ENCODE measurements at regions not wholly inside any gene's neighbourhood (a gene's known extent, or its start where the extent isn't known, plus 50 kb on each side); places are given as distances from the start of the nearest gene placed in this dataset.

DNA sequence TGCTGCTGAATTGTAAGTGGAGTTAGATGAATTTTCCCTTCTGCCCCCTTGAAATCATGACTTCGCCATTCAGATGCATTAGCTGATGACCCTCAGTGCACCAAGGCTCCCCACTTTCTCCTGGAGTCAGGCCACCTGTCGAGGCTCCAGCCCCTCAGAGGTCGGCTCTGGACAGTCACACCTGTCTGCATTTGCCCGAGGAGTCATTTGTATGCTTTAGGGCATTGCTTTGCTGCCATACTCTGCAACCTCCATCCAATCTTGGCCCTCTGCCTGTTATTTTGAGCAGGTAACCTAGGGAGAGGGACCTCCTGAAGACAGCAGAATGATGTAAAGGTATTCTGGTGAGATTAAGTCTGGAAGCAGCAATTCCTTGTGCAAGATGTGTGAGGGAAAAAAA is 144.8 kb downstream of the MACROH2A1 start:
- no peak overlapping the region for H3K56ac ChIP-seq (ENCODE audit: low read length)
- H4K8ac ChIP-seq (ENCODE audit: low read depth, low read length): no peak overlapping the region
- no peak overlapping the region for H3K23ac ChIP-seq (ENCODE audit: low read length)
- no peak overlapping the region for H2AK5ac ChIP-seq (ENCODE audit: low read length)
- H3K4me3 ChIP-seq (ENCODE audit: low read length): no peak overlapping the region
- no peak overlapping the region for H2BK120ac ChIP-seq (ENCODE audit: low read depth, low read length)
- no peaks in the 10 kb centered on the region for H3K79me2 ChIP-seq (ENCODE audit: control insufficient read depth, insufficient read depth, low read length)
- no peak overlapping the region for H3K27ac ChIP-seq (ENCODE audit: low read depth, low read length)
- H3K4me2 ChIP-seq (ENCODE audit: low read length): no peak overlapping the region
- no peak overlapping the region for H2BK15ac ChIP-seq (replicated peaks; ENCODE audit: low read depth)
- no peak overlapping the region for H2BK5ac ChIP-seq (ENCODE audit: low read length)
- H3K79me1 ChIP-seq (ENCODE audit: low read length): no peaks in the 10 kb centered on the region
- H3K36me3 ChIP-seq (ENCODE audit: control insufficient read depth, insufficient read depth, low read length): no peaks in the 10 kb centered on the region
- no peak overlapping the region for H3K18ac ChIP-seq (ENCODE audit: low read length)
- no peak overlapping the region for H3K4ac ChIP-seq (ENCODE audit: low read depth, low read length)
- no peak for DNase-seq
- H3K9ac ChIP-seq (ENCODE audit: low read length): no peak overlapping the region
- H3K27me3 ChIP-seq (ENCODE audit: insufficient read depth, low read length, poor library complexity): no peaks in the 10 kb centered on the region
- no peak overlapping the region for H4K5ac ChIP-seq (ENCODE audit: low read length)
- H3K4me1 ChIP-seq (ENCODE audit: control insufficient read depth, low read depth, low read length): no peaks in the 10 kb centered on the region
- no CpG with 5 or more reads among the region's 4 CpGs for WGBS (ENCODE audit: extremely low coverage, insufficient coverage, low lambda C conversion rate)

DNA sequence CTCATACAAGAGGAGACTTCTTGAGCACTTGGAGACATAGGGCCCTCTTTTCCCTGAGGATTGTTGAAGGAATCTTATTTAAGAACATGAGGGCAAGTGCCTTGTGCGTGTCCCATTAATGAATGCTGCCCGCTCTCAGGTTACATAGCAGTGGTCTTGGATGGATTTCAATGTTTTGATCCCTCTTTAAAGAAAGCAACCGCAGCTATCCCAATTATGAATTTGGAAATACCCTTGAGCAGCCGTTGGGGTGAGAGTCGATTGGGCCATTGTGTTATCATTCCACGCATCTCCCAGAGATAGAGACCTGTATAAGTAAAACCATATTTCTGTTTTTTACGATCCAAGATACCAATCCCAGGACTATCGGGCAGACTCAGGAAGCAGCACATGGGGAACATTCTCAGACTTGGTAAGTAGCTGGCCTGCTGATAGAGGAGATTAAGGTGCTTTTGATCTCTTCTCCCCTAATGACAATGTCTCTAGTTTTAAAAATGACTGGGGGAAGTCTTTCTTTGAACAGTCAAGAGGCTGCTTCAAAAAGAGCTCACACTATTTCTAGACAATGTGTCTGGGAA is 145.3 kb downstream of the MACROH2A1 start:
- no peak overlapping the region for H2BK5ac ChIP-seq (ENCODE audit: low read length)
- no peak overlapping the region for H3K9ac ChIP-seq (ENCODE audit: low read length)
- DNase-seq: no peak
- no CpG with 5 or more reads among the region's 8 CpGs for WGBS (ENCODE audit: extremely low coverage, insufficient coverage, low lambda C conversion rate)
- no peak overlapping the region for H3K4me2 ChIP-seq (ENCODE audit: low read length)
- H3K27me3 ChIP-seq (ENCODE audit: insufficient read depth, low read length, poor library complexity): no peaks in the 10 kb centered on the region
- no peaks in the 10 kb centered on the region for H3K79me1 ChIP-seq (ENCODE audit: low read length)
- H3K79me2 ChIP-seq (ENCODE audit: control insufficient read depth, insufficient read depth, low read length): no peaks in the 10 kb centered on the region
- no peaks in the 10 kb centered on the region for H3K36me3 ChIP-seq (ENCODE audit: control insufficient read depth, insufficient read depth, low read length)
- H3K4ac ChIP-seq (ENCODE audit: low read depth, low read length): no peak overlapping the region
- no peaks in the 10 kb centered on the region for H3K4me1 ChIP-seq (ENCODE audit: control insufficient read depth, low read depth, low read length)
- H2BK120ac ChIP-seq (ENCODE audit: low read depth, low read length): no peak overlapping the region
- H3K56ac ChIP-seq (ENCODE audit: low read length): no peak overlapping the region
- H2AK5ac ChIP-seq (ENCODE audit: low read length): no peak overlapping the region
- H3K27ac ChIP-seq (ENCODE audit: low read depth, low read length): no peak overlapping the region
- H3K23ac ChIP-seq (ENCODE audit: low read length): no peak overlapping the region
- no peak overlapping the region for H2BK15ac ChIP-seq (replicated peaks; ENCODE audit: low read depth)
- no peak overlapping the region for H4K5ac ChIP-seq (ENCODE audit: low read length)
- no peak overlapping the region for H4K8ac ChIP-seq (ENCODE audit: low read depth, low read length)
- H3K18ac ChIP-seq (ENCODE audit: low read length): no peak overlapping the region
- no peak overlapping the region for H3K4me3 ChIP-seq (ENCODE audit: low read length)

DNA sequence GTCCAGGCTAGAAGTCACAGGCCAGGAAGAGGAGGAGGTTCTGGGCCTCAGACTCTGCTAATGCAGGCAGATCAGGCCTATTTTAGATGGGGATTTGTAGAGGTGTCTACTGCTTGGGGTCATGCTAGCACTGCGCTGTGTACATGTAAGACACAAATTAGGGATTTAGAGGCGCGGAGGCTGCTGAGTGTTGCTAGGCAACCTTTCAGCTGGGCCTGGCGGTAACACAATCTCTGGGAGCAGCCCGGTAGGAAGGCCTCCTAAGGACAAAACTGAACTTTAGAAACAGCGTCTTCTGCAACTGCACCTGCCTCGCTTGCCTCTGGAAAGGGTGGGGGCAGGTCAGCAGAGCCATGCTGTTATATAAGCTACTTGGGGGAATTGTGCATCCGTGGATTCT is 147.9 kb downstream of the MACROH2A1 start:
- H3K4me1 ChIP-seq (ENCODE audit: control insufficient read depth, low read depth, low read length): peaks cover 10% of the 10 kb centered on the region
- H3K79me2 ChIP-seq (ENCODE audit: control insufficient read depth, insufficient read depth, low read length): no peaks in the 10 kb centered on the region
- H2AK5ac ChIP-seq (ENCODE audit: low read length): no peak overlapping the region
- WGBS (ENCODE audit: extremely low coverage, insufficient coverage, low lambda C conversion rate): no CpG with 5 or more reads among the region's 8 CpGs
- no peak overlapping the region for H4K8ac ChIP-seq (ENCODE audit: low read depth, low read length)
- DNase-seq: no peak
- H4K5ac ChIP-seq (ENCODE audit: low read length): no peak overlapping the region
- H3K18ac ChIP-seq (ENCODE audit: low read length): no peak overlapping the region
- no peak overlapping the region for H3K23ac ChIP-seq (ENCODE audit: low read length)
- no peak overlapping the region for H3K4me2 ChIP-seq (ENCODE audit: low read length)
- no peak overlapping the region for H2BK15ac ChIP-seq (replicated peaks; ENCODE audit: low read depth)
- no peak overlapping the region for H2BK5ac ChIP-seq (ENCODE audit: low read length)
- no peak overlapping the region for H3K4me3 ChIP-seq (ENCODE audit: low read length)
- no peak overlapping the region for H3K27ac ChIP-seq (ENCODE audit: low read depth, low read length)
- no peaks in the 10 kb centered on the region for H3K36me3 ChIP-seq (ENCODE audit: control insufficient read depth, insufficient read depth, low read length)
- no peaks in the 10 kb centered on the region for H3K27me3 ChIP-seq (ENCODE audit: insufficient read depth, low read length, poor library complexity)
- no peak overlapping the region for H3K9ac ChIP-seq (ENCODE audit: low read length)
- H3K56ac ChIP-seq (ENCODE audit: low read length): no peak overlapping the region
- H3K79me1 ChIP-seq (ENCODE audit: low read length): no peaks in the 10 kb centered on the region
- no peak overlapping the region for H2BK120ac ChIP-seq (ENCODE audit: low read depth, low read length)
- no peak overlapping the region for H3K4ac ChIP-seq (ENCODE audit: low read depth, low read length)

DNA sequence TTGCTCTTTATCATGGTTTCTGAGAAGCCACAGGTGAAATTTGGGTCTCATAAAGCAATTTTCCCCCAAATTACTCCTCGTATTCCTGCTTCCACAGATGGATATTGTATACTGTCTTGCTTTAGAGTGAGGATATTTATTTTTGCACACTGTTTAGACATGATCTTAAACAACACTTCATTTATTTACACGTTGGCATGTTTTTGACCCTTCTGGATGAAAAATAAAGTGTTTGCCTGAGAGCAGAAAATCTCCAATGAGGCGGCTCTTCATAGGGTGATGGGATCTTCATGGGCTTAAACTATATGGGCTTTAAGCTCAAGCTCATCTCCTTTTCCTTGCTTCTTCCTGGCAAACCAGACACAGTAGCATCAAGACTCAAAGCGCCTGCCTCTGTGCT is 148.4 kb downstream of the MACROH2A1 start:
- H4K5ac ChIP-seq (ENCODE audit: low read length): no peak overlapping the region
- no peak overlapping the region for H3K4me3 ChIP-seq (ENCODE audit: low read length)
- no peak overlapping the region for H3K56ac ChIP-seq (ENCODE audit: low read length)
- no peak overlapping the region for H4K8ac ChIP-seq (ENCODE audit: low read depth, low read length)
- H3K4me2 ChIP-seq (ENCODE audit: low read length): no peak overlapping the region
- no peaks in the 10 kb centered on the region for H3K79me1 ChIP-seq (ENCODE audit: low read length)
- H3K23ac ChIP-seq (ENCODE audit: low read length): no peak overlapping the region
- no peaks in the 10 kb centered on the region for H3K27me3 ChIP-seq (ENCODE audit: insufficient read depth, low read length, poor library complexity)
- H3K79me2 ChIP-seq (ENCODE audit: control insufficient read depth, insufficient read depth, low read length): no peaks in the 10 kb centered on the region
- H3K18ac ChIP-seq (ENCODE audit: low read length): no peak overlapping the region
- H2BK5ac ChIP-seq (ENCODE audit: low read length): no peak overlapping the region
- H3K36me3 ChIP-seq (ENCODE audit: control insufficient read depth, insufficient read depth, low read length): no peaks in the 10 kb centered on the region
- no peak overlapping the region for H2BK120ac ChIP-seq (ENCODE audit: low read depth, low read length)
- WGBS (ENCODE audit: extremely low coverage, insufficient coverage, low lambda C conversion rate): no CpG with 5 or more reads among the region's 4 CpGs
- no peak overlapping the region for H3K4ac ChIP-seq (ENCODE audit: low read depth, low read length)
- H2BK15ac ChIP-seq (replicated peaks; ENCODE audit: low read depth): no peak overlapping the region
- no peak overlapping the region for H2AK5ac ChIP-seq (ENCODE audit: low read length)
- H3K9ac ChIP-seq (ENCODE audit: low read length): no peak overlapping the region
- peaks cover 12% of the 10 kb centered on the region for H3K4me1 ChIP-seq (ENCODE audit: control insufficient read depth, low read depth, low read length)
- H3K27ac ChIP-seq (ENCODE audit: low read depth, low read length): no peak overlapping the region
- no peak for DNase-seq

DNA sequence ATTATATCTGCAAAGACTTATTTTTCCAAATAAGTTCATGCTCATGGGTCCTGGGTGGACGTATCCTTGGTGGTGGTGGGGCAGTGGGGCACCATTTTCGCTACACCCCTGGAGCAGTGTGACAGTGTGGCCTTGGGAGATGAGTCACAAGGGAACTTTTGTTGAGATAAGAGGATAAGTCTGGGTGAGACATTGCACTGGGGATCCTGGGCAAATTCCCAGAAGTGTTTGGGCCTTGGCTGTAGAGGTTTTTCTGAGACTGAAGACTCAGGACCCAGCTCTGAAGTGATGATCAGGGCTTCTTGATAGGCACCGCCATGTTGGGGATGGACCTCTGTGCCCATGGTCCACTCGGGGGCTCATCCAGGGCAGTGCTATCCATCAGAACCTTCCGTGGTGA is 149.4 kb downstream of the MACROH2A1 start:
- Histone ChIP-seq H4K8ac (ENCODE audit: low read depth, low read length) (no peak overlapping the region), H3K4me3 (ENCODE audit: low read length) (no peak overlapping the region), H2AK5ac (ENCODE audit: low read length) (no peak overlapping the region), H2BK5ac (ENCODE audit: low read length) (no peak overlapping the region), H3K4me2 (ENCODE audit: low read length) (no peak overlapping the region), H3K56ac (ENCODE audit: low read length) (no peak overlapping the region), H3K23ac (ENCODE audit: low read length) (no peak overlapping the region), H3K18ac (ENCODE audit: low read length) (no peak overlapping the region), H2BK15ac (replicated peaks; ENCODE audit: low read depth) (no peak overlapping the region), H2BK120ac (ENCODE audit: low read depth, low read length) (no peak overlapping the region), H4K5ac (ENCODE audit: low read length) (no peak overlapping the region), H3K9ac (ENCODE audit: low read length) (no peak overlapping the region), H3K79me2 (ENCODE audit: control insufficient read depth, insufficient read depth, low read length) (no peaks in the 10 kb centered on the region), H3K79me1 (ENCODE audit: low read length) (no peaks in the 10 kb centered on the region), H3K36me3 (ENCODE audit: control insufficient read depth, insufficient read depth, low read length) (no peaks in the 10 kb centered on the region), H3K4me1 (ENCODE audit: control insufficient read depth, low read depth, low read length) (peaks cover 13% of the 10 kb centered on the region), H3K27me3 (ENCODE audit: insufficient read depth, low read length, poor library complexity) (no peaks in the 10 kb centered on the region), H3K4ac (ENCODE audit: low read depth, low read length) (no peak overlapping the region), H3K27ac (ENCODE audit: low read depth, low read length) (no peak overlapping the region)
- no peak for DNase-seq
- WGBS (ENCODE audit: extremely low coverage, insufficient coverage, low lambda C conversion rate): no CpG with 5 or more reads among the region's 5 CpGs

DNA sequence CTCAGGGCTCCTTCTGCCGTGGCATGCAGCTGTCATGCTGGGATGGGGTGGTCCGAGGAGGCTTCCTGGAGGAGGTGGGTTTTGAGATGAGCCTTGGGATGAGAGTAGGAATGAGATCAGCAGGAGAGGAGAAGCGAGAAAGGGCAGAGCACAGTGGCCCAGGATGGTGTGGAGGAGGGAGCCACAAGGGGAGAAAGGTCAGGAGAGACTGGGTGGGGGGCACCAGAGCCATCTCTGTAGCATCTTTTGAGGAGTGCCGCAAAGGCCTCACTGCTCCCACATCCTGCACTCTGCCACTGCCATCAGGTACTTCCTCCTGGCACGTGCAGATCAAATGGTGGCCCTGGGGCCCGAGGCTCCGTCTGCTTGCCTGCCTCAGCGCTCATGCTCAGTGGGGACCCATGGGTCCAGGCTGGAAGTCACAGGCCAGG is 150.2 kb downstream of the MACROH2A1 start:
- no peak overlapping the region for H4K8ac ChIP-seq (ENCODE audit: low read depth, low read length)
- no peaks in the 10 kb centered on the region for H3K79me1 ChIP-seq (ENCODE audit: low read length)
- no peak overlapping the region for H3K27ac ChIP-seq (ENCODE audit: low read depth, low read length)
- H2BK5ac ChIP-seq (ENCODE audit: low read length): no peak overlapping the region
- H3K36me3 ChIP-seq (ENCODE audit: control insufficient read depth, insufficient read depth, low read length): no peaks in the 10 kb centered on the region
- H2BK15ac ChIP-seq (replicated peaks; ENCODE audit: low read depth): no peak overlapping the region
- no peak overlapping the region for H3K4me2 ChIP-seq (ENCODE audit: low read length)
- H3K4ac ChIP-seq (ENCODE audit: low read depth, low read length): no peak overlapping the region
- H3K4me1 ChIP-seq (ENCODE audit: control insufficient read depth, low read depth, low read length): peaks cover 13% of the 10 kb centered on the region
- no CpG with 5 or more reads among the region's 8 CpGs for WGBS (ENCODE audit: extremely low coverage, insufficient coverage, low lambda C conversion rate)
- no peak overlapping the region for H3K4me3 ChIP-seq (ENCODE audit: low read length)
- H3K9ac ChIP-seq (ENCODE audit: low read length): no peak overlapping the region
- no peak for DNase-seq
- H3K56ac ChIP-seq (ENCODE audit: low read length): no peak overlapping the region
- no peak overlapping the region for H3K23ac ChIP-seq (ENCODE audit: low read length)
- H2BK120ac ChIP-seq (ENCODE audit: low read depth, low read length): no peak overlapping the region
- H3K27me3 ChIP-seq (ENCODE audit: insufficient read depth, low read length, poor library complexity): no peaks in the 10 kb centered on the region
- no peaks in the 10 kb centered on the region for H3K79me2 ChIP-seq (ENCODE audit: control insufficient read depth, insufficient read depth, low read length)
- H4K5ac ChIP-seq (ENCODE audit: low read length): no peak overlapping the region
- H2AK5ac ChIP-seq (ENCODE audit: low read length): no peak overlapping the region
- H3K18ac ChIP-seq (ENCODE audit: low read length): no peak overlapping the region
